ENCODE measurements at regions not wholly inside any gene's neighbourhood (a gene's known extent, or its start where the extent isn't known, plus 50 kb on each side); places are given as distances from the start of the nearest gene placed in this dataset.

- TF ChIP-seq REST (IDR thresholded peaks at IDR 0.05; ENCODE audit: unreplicated experiment) (no peak), JUNB (IDR thresholded peaks at IDR 0.05; ENCODE audit: unreplicated experiment) (no peak), EZH2 (IDR thresholded peaks at IDR 0.05; ENCODE audit: low read depth, unreplicated experiment) (no peak), ZNF331 (CRISPR knock-in tag; IDR thresholded peaks at IDR 0.05; ENCODE audit: low read depth) (no peak), STAT1 (IDR thresholded peaks at IDR 0.05; ENCODE audit: unreplicated experiment) (no peak), ETS1 (IDR thresholded peaks at IDR 0.05) (no peak), POLR2AphosphoS5 (IDR thresholded peaks at IDR 0.05; ENCODE audit: low read depth) (no peak), CTCF (conservative IDR thresholded peaks at IDR 0.05; ENCODE audit: low read depth in 2 of 2) (no peak), EZH2phosphoT487 (IDR thresholded peaks at IDR 0.05; ENCODE audit: unreplicated experiment) (no peak)
Observed at GRCh38 chr1:209412036-209412435, 171.5 kb upstream of the CAMK1G start (continued).

GRCh38 chr1:209412566-209412965 is 170.9 kb upstream of the CAMK1G start:
- H3K79me2 ChIP-seq (replicated peaks; ENCODE audit: insufficient read depth), result no peaks in the 10 kb centered on the region
- no peaks in the 10 kb centered on the region for H3K36me3 ChIP-seq (ENCODE audit: insufficient read depth)
- no peaks in the 10 kb centered on the region for H3K9me3 Mint-ChIP-seq
- no peak overlapping the region for H2AFZ ChIP-seq
- H3K4me3 Mint-ChIP-seq, result no peak overlapping the region
- TF ChIP-seq NANOG (IDR thresholded peaks at IDR 0.05; ENCODE audit: borderline replicate concordance) (no peak), EZH2 (IDR thresholded peaks at IDR 0.05; ENCODE audit: low read depth, unreplicated experiment) (no peak), EZH2phosphoT487 (IDR thresholded peaks at IDR 0.05; ENCODE audit: unreplicated experiment) (no peak), ETS1 (IDR thresholded peaks at IDR 0.05) (no peak), ZNF331 (CRISPR knock-in tag; IDR thresholded peaks at IDR 0.05; ENCODE audit: low read depth) (no peak), ZNF114 (CRISPR knock-in tag; IDR thresholded peaks at IDR 0.05) (no peak), ZNF462 (CRISPR knock-in tag; IDR thresholded peaks at IDR 0.05) (no peak)
- H3K27ac ChIP-seq (ENCODE audit: low read depth), result no peak overlapping the region
- H3K4me1 ChIP-seq (ENCODE audit: insufficient read depth), result peaks cover 9% of the 10 kb centered on the region
- ATAC-seq (no peak), DNase-seq (ENCODE audit: low spot score) (no peak)
- peaks cover 26% of the 10 kb centered on the region for H3K4me1 Mint-ChIP-seq
- H3K27me3 ChIP-seq (ENCODE audit: insufficient read depth), result no peaks in the 10 kb centered on the region; the same call in 1 of the 2 replicates
- peaks cover 31% of the 10 kb centered on the region for H3K27me3 Mint-ChIP-seq (ENCODE audit: insufficient read depth, low read depth, poor library complexity)
- H3K4me3 ChIP-seq, result no peak overlapping the region
- H3K27ac Mint-ChIP-seq, result no peak overlapping the region
- no peak overlapping the region for H3K4me2 ChIP-seq
- H3K9me2 ChIP-seq (ENCODE audit: insufficient read depth), result peaks cover 31% of the 10 kb centered on the region
- no peaks in the 10 kb centered on the region for H3F3A ChIP-seq (replicated peaks; ENCODE audit: low read depth)
- H4K20me1 ChIP-seq (replicated peaks; ENCODE audit: insufficient read depth), result no peaks in the 10 kb centered on the region
- H3K36me3 Mint-ChIP-seq (ENCODE audit: low read depth), result no peaks in the 10 kb centered on the region; the same call in 2 of the 3 replicates

All from GM23338 (cell line).